22Rv1 (cell line): ENCODE measurements at regions not wholly inside any gene's neighbourhood (a gene's known extent, or its start where the extent isn't known, plus 50 kb on each side); places are given as distances from the start of the nearest gene placed in this dataset.

Experiments used
- H3K27ac ChIP-seq: fragments of 450-650 bp; 2 replicates; pipeline ENCODE4 v1.5.1; 2017
- CTCF ChIP-seq: fragments of 450-650 bp; IDR thresholded peaks from 2 replicates; pipeline ENCODE4 v1.5.1; 2017; ENCODE audit warnings: mild to moderate bottlenecking
- ZFX ChIP-seq: fragments of 450-650 bp; IDR thresholded peaks from 2 replicates; pipeline ENCODE4 v1.6.1; 2017; ENCODE audit warnings: antibody characterized with exemption, borderline replicate concordance

GRCh38 chr10:22467393-22467792, 122.1 kb downstream of the SPAG6 start:
- peak overlapping the region; percentile 32 for H3K27ac ChIP-seq

GRCh38 chr10:22468570-22469320, 123.4 kb downstream of the SPAG6 start:
- TF ChIP-seq ZFX = no peak
- no peak for TF ChIP-seq CTCF
- no peak overlapping the region for H3K27ac ChIP-seq

GRCh38 chr10:22473044-22473443, 127.7 kb downstream of the SPAG6 start:
- no peak overlapping the region for H3K27ac ChIP-seq
- TF ChIP-seq ZFX (no peak), CTCF (no peak)

GRCh38 chr10:22473459-22473858, 128.2 kb downstream of the SPAG6 start:
- no peak for TF ChIP-seq ZFX
- no peak overlapping the region for H3K27ac ChIP-seq

GRCh38 chr10:22475651-22476600, 130.6 kb downstream of the SPAG6 start:
- H3K27ac ChIP-seq = no peak overlapping the region
- TF ChIP-seq CTCF (no peak), ZFX (no peak)

- no peak for TF ChIP-seq CTCF
- no peak for TF ChIP-seq ZFX
- no peak overlapping the region for H3K27ac ChIP-seq
Observed at GRCh38 chr10:22476601-22477321, 131.5 kb downstream of the SPAG6 start.

- TF ChIP-seq CTCF = no peak
- no peak for TF ChIP-seq ZFX
- no peak overlapping the region for H3K27ac ChIP-seq
Observed at GRCh38 chr10:22477334-22478287, 132.3 kb downstream of the SPAG6 start.
